Neural cell (in vitro differentiated cells): ENCODE measurements at regions not wholly inside any gene's neighbourhood (a gene's known extent, or its start where the extent isn't known, plus 50 kb on each side); places are given as distances from the start of the nearest gene placed in this dataset.

Experiments used
- H2AFZ ChIP-seq: fragments of 200-600, 300-800 bp; sonication (generic), shearing (Covaris generic); 2 replicates; pipeline ENCODE4 v1.6.0; 2014; ENCODE audit warnings: low read depth, mild to moderate bottlenecking, antibody characterized with exemption, low read length, moderate library complexity
- H3F3A ChIP-seq: fragments of 200-600 bp; shearing (Covaris generic); 2 replicates; pipeline ENCODE4 v1.6.1; 2016; ENCODE audit warnings: mild to moderate bottlenecking, moderate library complexity, mixed read lengths, antibody characterized with exemption, low read length; ENCODE audit not compliant: insufficient read depth, poor library complexity, severe bottlenecking
- H3K27ac ChIP-seq: fragments of 200-600, 300-800 bp; sonication (generic), shearing (Covaris generic); 2 replicates; pipeline ENCODE4 v1.5.1; 2014; ENCODE audit warnings: mild to moderate bottlenecking, low read length, moderate library complexity
- H3K27me3 ChIP-seq: fragments of 300-800, 200-600 bp; sonication (generic), shearing (Covaris generic); 2 replicates; pipeline ENCODE4 v1.6.0; 2014; ENCODE audit warnings: mild to moderate bottlenecking, low read depth, low read length, moderate library complexity; ENCODE audit not compliant: insufficient read depth
- H3K36me3 ChIP-seq: fragments of 300-800, 200-600 bp; sonication (generic), shearing (Covaris generic); 2 replicates; pipeline ENCODE4 v1.5.1; 2014; ENCODE audit warnings: mild to moderate bottlenecking, antibody characterized with exemption, low read length, moderate library complexity; ENCODE audit not compliant: insufficient read depth
- H3K4me2 ChIP-seq: fragments of 300-800, 200-600 bp; sonication (generic), shearing (Covaris generic); 2 replicates; pipeline ENCODE4 v1.6.0; 2014; ENCODE audit warnings: mild to moderate bottlenecking, low read length
- H3K4me3 ChIP-seq: fragments of 300-800, 200-600 bp; sonication (generic), shearing (Covaris generic); 2 replicates; pipeline ENCODE4 v1.5.1; 2014; ENCODE audit warnings: mild to moderate bottlenecking, low read length, moderate library complexity
- H3K79me2 ChIP-seq: fragments of 200-600 bp; shearing (Covaris generic); replicated peaks from 2 replicates; pipeline ENCODE4 v1.6.0; 2014; ENCODE audit warnings: mild to moderate bottlenecking, low read length, moderate library complexity; ENCODE audit not compliant: insufficient read depth
- H3K9ac ChIP-seq: fragments of 300-800, 200-600 bp; sonication (generic), shearing (Covaris generic); 2 replicates; pipeline ENCODE4 v1.6.1; 2016; ENCODE audit warnings: mild to moderate bottlenecking, low read length, mixed read lengths
- H3K9me2 ChIP-seq: fragments of 200-600 bp; shearing (Covaris generic); 2 replicates; pipeline ENCODE4 v1.6.1; 2016; ENCODE audit warnings: mild to moderate bottlenecking, low read length, mixed read lengths; ENCODE audit not compliant: insufficient read depth
- H3K9me3 ChIP-seq: fragments of 200-600, 300-800 bp; sonication (generic), shearing (Covaris generic); 2 replicates; pipeline ENCODE4 v1.6.1; 2016; ENCODE audit warnings: mild to moderate bottlenecking, mixed run types, low read length, moderate library complexity, mixed read lengths
- H4K20me1 ChIP-seq: fragments of 200-600 bp; shearing (Covaris generic); 2 replicates; pipeline ENCODE4 v1.6.1; 2016; ENCODE audit warnings: mild to moderate bottlenecking, mixed run types; ENCODE audit not compliant: insufficient read depth
- EP300 ChIP-seq: fragments of 450-650 bp; conservative IDR thresholded peaks from 2 replicates; pipeline ENCODE4 v1.6.1; 2014; ENCODE audit warnings: antibody characterized with exemption, mild to moderate bottlenecking, moderate library complexity; ENCODE audit not compliant: poor library complexity, severe bottlenecking
- EZH2 ChIP-seq: fragments of 200-600, 300-800 bp; shearing (Covaris generic), sonication (generic); IDR thresholded peaks from 2 replicates; pipeline ENCODE4 v1.6.1; 2014; ENCODE audit warnings: antibody characterized with exemption, low read length, borderline replicate concordance, mild to moderate bottlenecking; ENCODE audit not compliant: insufficient read depth, poor library complexity, severe bottlenecking
- MXI1 ChIP-seq: fragments of 450-650 bp; conservative IDR thresholded peaks from 2 replicates; pipeline ENCODE4 v1.6.1; 2014; ENCODE audit warnings: antibody characterized with exemption, mild to moderate bottlenecking; ENCODE audit not compliant: poor library complexity, severe bottlenecking
- POLR2AphosphoS5 ChIP-seq: IDR thresholded peaks from 2 replicates; pipeline ENCODE4 v1.6.1; 2012
- RAD21 ChIP-seq: fragments of 450-650 bp; conservative IDR thresholded peaks from 2 replicates; pipeline ENCODE4 v1.6.1; 2014; ENCODE audit warnings: antibody characterized with exemption, mild to moderate bottlenecking, moderate library complexity
- SMC3 ChIP-seq: fragments of 450-650 bp; conservative IDR thresholded peaks from 2 replicates; pipeline ENCODE4 v1.6.1; 2014; ENCODE audit warnings: antibody characterized with exemption, mild to moderate bottlenecking, moderate library complexity; ENCODE audit not compliant: poor library complexity
- TAF1 ChIP-seq: IDR thresholded peaks from 2 replicates; pipeline ENCODE4 v1.6.1; 2012; ENCODE audit warnings: low read depth
- TF ChIP-seq, protein P1 (sequence below): fragments of 450-650 bp; IDR thresholded peaks from 2 replicates; pipeline ENCODE4 v1.5.1; 2014; ENCODE audit warnings: antibody characterized with exemption, mild to moderate bottlenecking, moderate library complexity; ENCODE audit not compliant: poor library complexity, severe bottlenecking
- TF ChIP-seq, protein P2 (sequence below): IDR thresholded peaks from 2 replicates; pipeline ENCODE4 v1.6.1; 2012; ENCODE audit warnings: borderline replicate concordance

DNA sequence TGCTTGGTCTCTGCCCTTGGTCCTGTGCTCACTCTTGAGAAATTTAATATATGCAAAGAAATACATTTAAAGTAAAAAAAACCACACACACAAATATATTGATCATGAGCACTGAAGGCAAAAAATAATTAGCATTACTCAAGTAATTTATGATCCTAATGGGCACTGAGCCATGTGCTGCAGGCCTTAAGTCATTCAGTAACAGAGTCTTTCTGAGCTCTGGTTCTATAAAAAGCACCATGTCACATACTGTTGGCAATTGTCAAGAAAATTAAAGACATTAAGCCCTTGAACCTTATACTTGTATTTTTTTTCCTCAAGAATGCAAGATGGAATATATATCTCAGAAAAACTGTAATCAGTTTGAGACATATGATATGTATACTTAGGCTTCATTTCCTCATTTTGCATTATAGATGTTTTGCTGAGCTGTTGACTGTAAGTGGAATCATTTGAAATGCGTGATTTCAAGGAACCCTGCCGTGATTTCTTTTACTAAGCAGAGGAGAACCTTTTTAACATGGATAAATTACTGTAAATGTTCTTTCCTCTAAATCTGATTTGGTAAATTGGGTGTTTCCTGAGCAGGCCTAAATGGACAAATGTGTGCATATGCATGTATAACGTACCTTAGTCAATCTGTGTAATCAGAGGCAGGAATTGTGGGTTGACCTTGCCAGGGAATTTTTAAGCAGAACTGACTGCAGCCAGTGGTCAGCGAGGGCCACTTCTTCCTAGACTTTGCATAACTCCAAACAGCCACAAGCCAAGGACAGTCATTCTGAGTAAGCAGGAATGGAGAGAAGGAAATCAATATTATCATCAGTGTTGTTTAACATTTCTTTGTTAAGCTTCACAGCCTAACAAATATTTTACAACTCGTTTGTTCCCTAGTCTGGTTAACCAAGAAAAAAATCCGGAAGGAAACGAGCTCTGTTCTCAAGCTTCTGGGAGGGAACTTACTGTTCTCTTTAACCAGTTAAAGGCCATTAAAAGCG lies 191.5 kb upstream of the ATP5MC3 start:
- H3K4me3 ChIP-seq: no peak overlapping the region
- no peak overlapping the region for H3K4me2 ChIP-seq
- H3K79me2 ChIP-seq: no peaks in the 10 kb centered on the region
- H3K27me3 ChIP-seq: peaks cover 6% of the 10 kb centered on the region
- H3K27ac ChIP-seq: peak overlapping the region; percentile 1
- no peak overlapping the region for H3K9ac ChIP-seq
- no peaks in the 10 kb centered on the region for H3K9me3 ChIP-seq
- H3K9me2 ChIP-seq: no peaks in the 10 kb centered on the region
- no peaks in the 10 kb centered on the region for H4K20me1 ChIP-seq
- H3F3A ChIP-seq: no peaks in the 10 kb centered on the region
- no peak overlapping the region for H2AFZ ChIP-seq
- TF ChIP-seq POLR2AphosphoS5: peak; percentile 15
- no peak for TF ChIP-seq RAD21
- H3K36me3 ChIP-seq: no peaks in the 10 kb centered on the region

DNA sequence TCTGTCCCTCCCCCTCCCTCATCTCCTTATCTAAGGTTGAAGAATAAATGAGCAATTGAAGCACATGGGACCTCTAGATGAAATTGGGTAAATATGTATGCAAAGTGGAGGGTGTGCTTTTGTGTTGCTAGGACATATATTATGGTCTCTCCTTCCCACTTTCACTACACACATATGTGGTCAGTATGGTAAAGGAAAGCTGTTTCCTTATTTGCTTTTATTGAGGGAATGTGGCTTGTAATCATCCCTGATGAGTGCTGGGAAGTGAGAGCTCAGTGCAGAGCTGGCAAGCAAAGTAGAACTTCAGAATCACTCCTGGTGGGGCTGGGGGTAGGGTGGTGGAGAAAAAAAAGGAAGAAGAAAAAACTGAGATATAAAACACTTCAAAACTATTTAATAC lies 189.9 kb upstream of the ATP5MC3 start:
- no peak for TF ChIP-seq MXI1
- Histone ChIP-seq H3K4me2 (no peak overlapping the region), H4K20me1 (no peaks in the 10 kb centered on the region), H3K27ac (no peak overlapping the region), H2AFZ (no peak overlapping the region), H3K36me3 (no peaks in the 10 kb centered on the region), H3K9me2 (no peaks in the 10 kb centered on the region), H3K27me3 (peaks cover 16% of the 10 kb centered on the region), H3K9me3 (no peaks in the 10 kb centered on the region), H3K79me2 (no peaks in the 10 kb centered on the region), H3F3A (no peaks in the 10 kb centered on the region), H3K9ac (no peak overlapping the region), H3K4me3 (no peak overlapping the region)

DNA sequence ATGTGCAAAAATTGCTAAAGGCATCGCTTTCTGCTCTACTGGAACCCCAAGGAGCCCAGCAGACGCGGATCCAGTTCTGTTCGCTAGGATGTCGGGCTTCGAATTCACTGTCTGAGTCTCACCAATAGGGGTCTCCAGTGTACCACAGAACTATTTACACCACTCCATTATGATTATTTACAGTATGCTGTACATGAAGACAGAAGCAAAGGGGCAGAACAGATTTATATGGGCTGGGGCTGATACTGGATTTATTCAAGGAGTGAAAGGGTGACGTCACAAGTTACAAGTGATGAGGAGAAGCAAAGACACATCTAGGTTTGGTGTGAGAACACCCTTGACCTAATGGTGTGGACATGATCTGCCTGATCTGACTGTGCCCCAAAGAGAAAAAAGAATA lies 185.3 kb upstream of the ATP5MC3 start:
- Histone ChIP-seq H3K27me3 (peaks cover 28% of the 10 kb centered on the region), H3K79me2 (no peaks in the 10 kb centered on the region), H3K4me3 (no peak overlapping the region), H2AFZ (no peak overlapping the region), H3K27ac (no peak overlapping the region), H4K20me1 (no peaks in the 10 kb centered on the region), H3K4me2 (no peak overlapping the region), H3K36me3 (no peaks in the 10 kb centered on the region), H3K9ac (no peak overlapping the region), H3F3A (no peaks in the 10 kb centered on the region), H3K9me2 (no peaks in the 10 kb centered on the region), H3K9me3 (no peaks in the 10 kb centered on the region)
- TF ChIP-seq, protein P1, sequence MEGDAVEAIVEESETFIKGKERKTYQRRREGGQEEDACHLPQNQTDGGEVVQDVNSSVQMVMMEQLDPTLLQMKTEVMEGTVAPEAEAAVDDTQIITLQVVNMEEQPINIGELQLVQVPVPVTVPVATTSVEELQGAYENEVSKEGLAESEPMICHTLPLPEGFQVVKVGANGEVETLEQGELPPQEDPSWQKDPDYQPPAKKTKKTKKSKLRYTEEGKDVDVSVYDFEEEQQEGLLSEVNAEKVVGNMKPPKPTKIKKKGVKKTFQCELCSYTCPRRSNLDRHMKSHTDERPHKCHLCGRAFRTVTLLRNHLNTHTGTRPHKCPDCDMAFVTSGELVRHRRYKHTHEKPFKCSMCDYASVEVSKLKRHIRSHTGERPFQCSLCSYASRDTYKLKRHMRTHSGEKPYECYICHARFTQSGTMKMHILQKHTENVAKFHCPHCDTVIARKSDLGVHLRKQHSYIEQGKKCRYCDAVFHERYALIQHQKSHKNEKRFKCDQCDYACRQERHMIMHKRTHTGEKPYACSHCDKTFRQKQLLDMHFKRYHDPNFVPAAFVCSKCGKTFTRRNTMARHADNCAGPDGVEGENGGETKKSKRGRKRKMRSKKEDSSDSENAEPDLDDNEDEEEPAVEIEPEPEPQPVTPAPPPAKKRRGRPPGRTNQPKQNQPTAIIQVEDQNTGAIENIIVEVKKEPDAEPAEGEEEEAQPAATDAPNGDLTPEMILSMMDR: peak; percentile 94
- TF ChIP-seq MXI1: no peak
- TF ChIP-seq EZH2: no peak
- TF ChIP-seq, protein P2, sequence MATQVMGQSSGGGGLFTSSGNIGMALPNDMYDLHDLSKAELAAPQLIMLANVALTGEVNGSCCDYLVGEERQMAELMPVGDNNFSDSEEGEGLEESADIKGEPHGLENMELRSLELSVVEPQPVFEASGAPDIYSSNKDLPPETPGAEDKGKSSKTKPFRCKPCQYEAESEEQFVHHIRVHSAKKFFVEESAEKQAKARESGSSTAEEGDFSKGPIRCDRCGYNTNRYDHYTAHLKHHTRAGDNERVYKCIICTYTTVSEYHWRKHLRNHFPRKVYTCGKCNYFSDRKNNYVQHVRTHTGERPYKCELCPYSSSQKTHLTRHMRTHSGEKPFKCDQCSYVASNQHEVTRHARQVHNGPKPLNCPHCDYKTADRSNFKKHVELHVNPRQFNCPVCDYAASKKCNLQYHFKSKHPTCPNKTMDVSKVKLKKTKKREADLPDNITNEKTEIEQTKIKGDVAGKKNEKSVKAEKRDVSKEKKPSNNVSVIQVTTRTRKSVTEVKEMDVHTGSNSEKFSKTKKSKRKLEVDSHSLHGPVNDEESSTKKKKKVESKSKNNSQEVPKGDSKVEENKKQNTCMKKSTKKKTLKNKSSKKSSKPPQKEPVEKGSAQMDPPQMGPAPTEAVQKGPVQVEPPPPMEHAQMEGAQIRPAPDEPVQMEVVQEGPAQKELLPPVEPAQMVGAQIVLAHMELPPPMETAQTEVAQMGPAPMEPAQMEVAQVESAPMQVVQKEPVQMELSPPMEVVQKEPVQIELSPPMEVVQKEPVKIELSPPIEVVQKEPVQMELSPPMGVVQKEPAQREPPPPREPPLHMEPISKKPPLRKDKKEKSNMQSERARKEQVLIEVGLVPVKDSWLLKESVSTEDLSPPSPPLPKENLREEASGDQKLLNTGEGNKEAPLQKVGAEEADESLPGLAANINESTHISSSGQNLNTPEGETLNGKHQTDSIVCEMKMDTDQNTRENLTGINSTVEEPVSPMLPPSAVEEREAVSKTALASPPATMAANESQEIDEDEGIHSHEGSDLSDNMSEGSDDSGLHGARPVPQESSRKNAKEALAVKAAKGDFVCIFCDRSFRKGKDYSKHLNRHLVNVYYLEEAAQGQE: no peak
- TF ChIP-seq EP300: no peak
- peak; percentile 95 for TF ChIP-seq SMC3
- TF ChIP-seq TAF1: no peak
- peak; percentile 95 for TF ChIP-seq RAD21
- no peak for TF ChIP-seq POLR2AphosphoS5
